PC-3 (cell line): ENCODE measurements at regions not wholly inside any gene's neighbourhood (a gene's known extent, or its start where the extent isn't known, plus 50 kb on each side); places are given as distances from the start of the nearest gene placed in this dataset.

ENCODE experiments used
- CTCF ChIP-seq: fragments of 300-600 bp; sonication (generic); conservative IDR thresholded peaks from 2 replicates; pipeline ENCODE4 v1.5.1; 2017; ENCODE audit warnings: antibody characterized with exemption, low read depth, mild to moderate bottlenecking, low read length
- EZH2 ChIP-seq: fragments of 300-600 bp; sonication (generic); IDR thresholded peaks from one replicate; pipeline ENCODE4 v1.6.1; 2017; ENCODE audit warnings: antibody characterized with exemption, mild to moderate bottlenecking, low read length; ENCODE audit not compliant: unreplicated experiment
- EZH2phosphoT487 ChIP-seq: fragments of 300-600 bp; sonication (generic); IDR thresholded peaks from 2 replicates; pipeline ENCODE4 v1.6.1; 2018; ENCODE audit warnings: mild to moderate bottlenecking, antibody characterized with exemption, low read length, borderline replicate concordance

- no peak for TF ChIP-seq CTCF
- no peak for TF ChIP-seq EZH2phosphoT487
- no peak for TF ChIP-seq EZH2
Measured at GRCh38 chr1:187415065-187415464, 586.3 kb downstream of the PLA2G4A start.
